Endothelial cell of hepatic sinusoid (primary cell): ENCODE measurements at regions not wholly inside any gene's neighbourhood (a gene's known extent, or its start where the extent isn't known, plus 50 kb on each side); places are given as distances from the start of the nearest gene placed in this dataset.
"Not testable (repeated sequence)": the region's sequence is repeated elsewhere in the genome, so short reads cannot be mapped to it uniquely, and the experiment has no call there.

ENCODE experiments used
- in situ Hi-C: cut with HindIII; loops from 2 replicates; pipeline ENCODE4 v1.10.0; 2017; ENCODE audit warnings: low sequenced_read_pairs

DNA sequence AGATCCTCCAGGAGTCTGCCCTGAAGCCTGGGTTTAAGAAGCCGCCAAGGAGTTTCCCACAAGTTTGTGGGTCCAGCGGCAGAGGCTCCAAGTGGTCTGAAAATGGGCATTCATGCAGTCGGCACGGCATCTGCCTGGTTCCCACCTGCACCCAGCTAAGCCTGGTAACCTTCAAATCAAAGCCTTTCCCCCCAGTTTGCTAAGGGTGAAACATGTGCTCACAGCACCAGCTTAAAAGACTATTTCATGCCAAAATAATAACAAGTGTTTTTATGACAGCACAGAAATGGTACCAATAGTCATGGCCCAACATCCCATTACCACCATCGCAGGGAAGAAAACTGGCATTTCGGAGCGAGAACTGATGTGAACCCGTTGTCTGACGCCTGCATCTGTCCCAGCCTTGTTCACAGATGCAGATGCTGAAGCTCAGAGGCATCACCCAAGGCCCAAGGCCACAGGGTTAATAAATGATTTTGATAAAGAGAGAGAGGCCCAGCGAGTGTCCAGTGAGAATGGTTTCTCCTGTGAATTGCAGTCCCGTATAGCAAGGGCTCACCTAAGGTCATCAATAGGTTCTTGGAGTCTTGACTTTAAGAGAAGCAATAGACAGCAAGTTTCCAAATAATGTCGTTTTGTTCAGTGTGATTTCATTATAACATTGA is 188.0 kb upstream of the TPM1 start:
- in situ Hi-C loops: no loop called here

DNA sequence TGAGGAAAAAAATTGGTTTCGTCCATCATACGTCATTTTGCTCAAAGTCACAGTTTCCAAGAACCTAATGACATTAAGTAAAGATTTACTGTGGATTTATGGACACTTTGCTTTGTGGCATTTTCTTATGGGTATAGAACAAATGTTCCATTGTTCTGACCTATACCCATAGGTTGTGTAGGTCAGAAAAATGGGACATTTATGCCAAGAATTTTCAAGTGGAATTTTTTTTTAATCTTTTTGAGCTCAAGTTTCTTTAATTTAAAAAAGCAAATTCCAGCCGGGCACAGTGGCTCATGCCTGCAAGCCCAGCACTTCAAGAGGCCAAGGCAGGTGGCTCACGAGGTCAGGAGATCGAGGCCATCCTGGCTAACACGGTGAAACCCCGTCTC is 187.5 kb upstream of the TPM1 start:
- in situ Hi-C loops: no loop called here

DNA sequence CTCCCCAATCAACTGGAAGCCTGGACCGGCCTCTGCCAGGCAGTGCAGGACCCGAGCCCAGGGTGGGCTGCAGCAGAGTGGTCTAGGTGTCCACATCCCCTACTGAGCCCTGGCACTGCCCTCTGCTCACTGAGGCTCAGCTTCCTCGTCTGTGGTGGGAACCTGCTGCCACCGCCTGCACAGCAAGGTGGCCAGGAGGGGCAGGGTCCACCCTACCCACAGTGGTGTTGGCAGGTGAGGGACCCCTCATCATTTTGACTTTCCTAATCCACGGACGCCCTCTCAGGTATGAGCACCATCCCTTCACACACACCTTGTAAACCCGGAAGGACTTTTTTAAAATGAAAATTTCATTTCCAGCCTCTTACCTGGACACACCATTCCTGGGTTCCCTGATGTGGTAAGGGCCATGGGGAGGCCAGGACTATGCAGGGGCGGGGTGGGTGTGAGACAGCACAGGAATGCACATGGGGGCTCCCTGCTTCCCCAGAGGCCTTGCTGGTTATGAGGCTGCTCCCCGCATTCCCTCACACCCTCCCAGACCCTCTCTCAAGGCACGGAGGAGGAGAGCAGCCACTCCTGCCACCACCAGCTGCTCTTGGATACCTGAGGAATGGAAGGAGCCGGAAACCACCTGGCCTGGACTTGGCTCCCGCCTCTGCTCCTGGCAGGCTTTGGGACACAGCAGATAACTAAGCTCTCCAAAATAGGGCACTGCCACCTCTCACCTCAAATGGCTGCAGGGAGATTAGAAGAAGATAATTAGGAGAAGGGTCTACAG is 185.9 kb upstream of the TPM1 start:
- in situ Hi-C loops: no loop called here

DNA sequence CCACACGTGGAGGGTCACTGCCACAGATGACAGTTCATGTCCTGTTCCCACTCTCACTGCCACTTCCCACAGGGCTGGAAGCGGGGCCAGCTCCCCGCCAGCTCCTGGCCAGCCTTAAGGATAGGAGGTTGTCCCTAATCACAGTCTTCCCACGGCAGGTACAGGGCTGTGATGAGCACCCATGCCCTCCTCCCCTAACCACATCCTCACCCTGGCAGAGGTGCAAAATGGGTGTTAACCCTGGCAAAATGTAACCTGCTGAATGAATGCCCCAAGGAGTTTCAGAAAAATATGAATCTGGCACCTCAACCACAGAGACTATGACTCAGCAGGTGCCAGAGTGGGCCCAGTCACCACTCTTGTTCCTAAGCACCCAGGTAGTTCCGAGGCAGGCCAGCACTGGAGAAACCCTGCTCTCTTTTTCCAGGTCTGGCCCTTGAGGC is 185.1 kb upstream of the TPM1 start:
- in situ Hi-C loops: no loop called here

DNA sequence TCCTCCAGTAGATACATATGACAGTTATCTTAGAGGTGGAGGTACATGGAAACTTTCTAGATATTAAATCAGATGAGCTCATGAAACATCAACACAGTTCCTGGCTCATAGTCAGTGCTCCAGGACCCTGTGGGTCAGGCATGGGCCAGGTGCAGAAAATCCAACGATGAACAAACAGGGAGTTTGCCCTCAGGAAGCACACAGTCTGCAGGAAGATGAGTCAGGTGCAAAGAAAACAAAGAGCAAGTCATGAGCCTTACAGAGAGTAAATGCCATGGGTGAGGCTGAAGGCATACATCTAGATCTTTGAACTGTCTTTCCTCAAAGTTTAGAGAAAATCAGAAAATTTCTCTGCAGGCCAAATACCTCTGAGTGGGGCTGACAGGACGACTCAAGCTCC is 184.2 kb upstream of the TPM1 start:
- in situ Hi-C loops: no loop called here

DNA sequence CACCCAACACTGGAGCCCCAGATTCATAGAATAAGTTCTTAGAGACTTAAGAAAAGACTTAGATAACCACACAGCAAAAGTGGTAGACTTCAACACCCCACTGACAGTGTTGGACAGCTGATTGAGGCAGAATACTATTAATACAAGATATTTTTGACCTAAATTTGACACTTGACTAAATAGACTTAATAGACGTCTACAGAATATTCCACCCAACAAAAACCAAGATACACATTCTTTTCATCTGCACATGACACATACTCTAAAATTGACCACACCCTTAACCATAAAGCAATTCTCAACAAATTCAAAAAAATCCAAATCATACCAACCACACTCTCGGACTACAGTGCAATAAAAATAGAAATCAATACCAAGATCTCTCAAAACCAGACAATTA is 179.8 kb upstream of the TPM1 start:
- in situ Hi-C loops: no loop called here

DNA sequence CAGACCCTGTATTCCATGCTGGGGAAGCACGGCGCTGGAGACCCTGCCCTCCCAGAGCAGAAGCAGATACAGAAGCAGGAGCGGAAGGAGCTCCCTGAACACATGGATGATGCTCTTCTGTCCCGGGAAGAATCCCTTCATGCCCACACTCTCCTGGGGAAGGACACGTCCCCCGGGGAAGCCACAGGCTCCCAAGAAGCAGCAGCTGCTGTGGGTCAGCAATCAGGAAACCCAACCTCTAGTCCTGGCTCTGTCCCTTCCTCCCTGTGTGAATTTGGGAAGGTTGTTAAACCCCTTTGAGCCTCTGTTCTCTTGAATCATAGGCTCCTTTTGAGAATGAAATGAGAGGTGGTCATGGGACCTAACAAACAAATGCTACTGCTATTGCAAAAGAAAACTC is 176.2 kb upstream of the TPM1 start:
- in situ Hi-C loops: no loop called here

DNA sequence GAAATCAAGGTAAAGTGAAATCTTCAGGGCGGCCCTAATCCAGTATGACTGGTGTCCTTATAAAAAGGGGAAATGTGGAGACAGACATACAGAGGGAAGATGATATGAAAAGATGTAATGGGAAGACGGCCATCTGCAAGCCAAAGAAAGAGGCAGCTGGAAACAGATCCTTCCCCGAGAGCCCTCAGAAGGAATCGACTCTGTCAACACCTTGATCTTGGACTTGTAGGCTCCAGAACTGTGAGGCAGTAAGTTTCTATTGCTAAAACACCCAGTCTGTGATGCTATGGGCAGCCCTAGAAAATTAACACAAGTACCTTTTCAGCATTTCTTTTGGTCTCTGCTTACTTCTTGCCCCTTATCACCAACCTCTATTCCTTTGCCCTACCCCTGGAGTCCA is 174.7 kb upstream of the TPM1 start:
- in situ Hi-C loops: no loop called here

DNA sequence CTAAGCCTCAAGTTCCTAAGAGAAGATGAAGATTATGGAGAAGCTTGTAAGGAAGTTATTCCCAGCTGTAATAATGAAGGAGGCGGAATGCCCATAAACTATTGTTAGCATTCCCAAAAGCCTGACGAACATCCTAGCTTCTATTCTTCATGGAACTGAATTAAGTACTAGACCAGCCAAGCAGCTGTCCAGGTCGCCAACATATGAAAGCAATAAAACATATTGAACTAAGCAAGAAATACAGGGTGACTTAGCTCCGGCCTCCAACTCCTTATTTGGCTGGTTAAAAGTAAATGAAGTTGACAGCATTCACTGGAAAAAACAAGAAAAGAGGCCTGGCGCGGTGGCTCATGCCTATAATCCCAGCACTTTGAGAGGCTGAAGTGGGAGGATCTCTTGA is 174.0 kb upstream of the TPM1 start:
- in situ Hi-C loops: no loop called here

DNA sequence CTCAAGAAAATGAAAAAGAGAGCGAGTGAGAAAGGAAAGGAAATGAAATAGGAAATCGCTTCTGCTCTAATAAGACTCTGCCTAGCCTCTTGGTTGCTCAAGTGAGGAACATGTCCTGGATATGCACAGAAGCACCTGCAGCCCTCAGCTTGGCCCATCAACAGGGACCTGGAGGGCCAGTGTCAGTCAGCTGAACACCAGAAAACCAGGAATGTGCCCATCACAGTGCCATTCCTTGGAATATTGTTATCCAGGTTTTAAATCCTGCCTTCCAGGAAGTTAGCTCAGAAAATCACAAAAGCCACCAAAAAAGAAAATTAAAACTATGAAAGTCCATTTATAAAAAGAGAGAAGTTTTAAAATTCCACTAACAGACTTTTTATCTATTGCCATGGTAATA is 173.4 kb upstream of the TPM1 start:
- in situ Hi-C loops: no loop called here

DNA sequence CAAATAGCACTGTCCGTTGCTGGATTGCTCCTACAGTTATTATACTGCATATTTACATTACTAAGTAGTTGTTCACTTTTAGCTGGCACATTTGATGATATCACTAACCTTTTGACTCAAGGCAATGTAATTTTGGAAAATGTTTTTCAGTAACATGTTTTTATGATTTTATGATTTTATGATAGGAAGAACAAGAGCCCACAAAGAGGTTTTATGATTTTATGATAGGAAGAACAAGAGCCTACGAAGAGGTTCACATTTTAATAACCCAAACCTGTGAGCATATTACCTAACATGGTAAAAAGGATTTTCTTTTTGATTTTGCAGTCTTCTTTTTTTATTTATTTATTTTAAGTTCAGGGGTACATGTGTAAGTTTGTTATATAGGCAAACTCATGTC is 172.3 kb upstream of the TPM1 start:
- in situ Hi-C loops: no loop called here

DNA sequence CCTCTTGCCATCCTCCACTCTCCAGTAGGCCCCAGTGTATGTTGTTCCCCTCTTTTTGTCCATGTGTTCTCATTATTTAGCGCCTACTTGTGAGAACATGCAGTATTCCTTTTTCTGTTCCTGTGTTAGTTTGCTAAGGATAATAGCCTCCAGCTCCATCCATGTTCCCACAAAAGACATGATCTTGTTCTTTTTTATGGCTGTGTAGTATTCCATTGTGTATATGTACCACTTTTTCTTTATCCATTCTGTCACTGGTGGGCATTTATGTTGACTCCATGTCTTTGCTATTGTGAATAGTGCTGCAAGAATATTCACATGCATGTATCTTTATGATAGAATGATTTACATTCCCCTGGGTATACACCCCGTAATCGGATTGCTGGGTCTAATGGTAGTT is 171.8 kb upstream of the TPM1 start:
- in situ Hi-C loops: not testable (repeated sequence)

DNA sequence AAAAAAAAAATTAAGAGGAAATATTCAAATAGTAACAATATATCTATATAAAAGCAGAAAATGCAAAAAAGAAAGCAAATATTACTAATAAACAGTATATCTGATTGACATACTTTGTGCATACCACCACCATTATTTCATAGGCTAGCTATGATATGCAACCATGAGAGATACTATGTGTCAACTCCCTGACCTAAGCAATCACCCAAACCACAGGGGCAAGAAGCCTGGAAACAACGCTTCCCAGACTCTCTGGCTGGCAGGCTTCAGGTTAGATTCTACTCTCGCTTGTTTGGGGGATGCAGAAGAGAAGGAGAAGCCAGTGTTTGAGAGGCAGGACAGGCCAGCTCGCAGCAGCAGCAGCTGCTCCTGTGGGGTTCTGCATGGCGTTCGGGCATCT is 169.3 kb upstream of the TPM1 start:
- in situ Hi-C loops: no loop called here

DNA sequence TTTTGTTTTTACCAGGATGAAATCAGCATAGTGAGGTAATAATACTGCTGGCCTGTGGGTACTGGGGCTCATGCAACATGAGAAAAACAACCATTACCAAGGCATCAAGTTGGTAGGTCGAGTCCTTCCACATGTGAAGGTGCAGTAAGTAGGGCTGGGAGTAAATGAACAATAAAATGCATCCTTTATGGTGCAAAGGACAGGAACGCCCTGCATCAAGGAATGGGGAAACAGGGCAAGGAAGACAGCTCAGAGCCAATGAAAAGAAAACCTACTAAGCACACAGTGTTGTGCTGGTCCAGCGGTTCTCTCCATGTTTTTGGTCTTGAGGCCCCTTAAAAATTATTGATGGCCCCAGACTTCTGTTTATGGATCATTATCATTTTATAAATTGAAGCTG is 168.5 kb upstream of the TPM1 start:
- in situ Hi-C loops: no loop called here

DNA sequence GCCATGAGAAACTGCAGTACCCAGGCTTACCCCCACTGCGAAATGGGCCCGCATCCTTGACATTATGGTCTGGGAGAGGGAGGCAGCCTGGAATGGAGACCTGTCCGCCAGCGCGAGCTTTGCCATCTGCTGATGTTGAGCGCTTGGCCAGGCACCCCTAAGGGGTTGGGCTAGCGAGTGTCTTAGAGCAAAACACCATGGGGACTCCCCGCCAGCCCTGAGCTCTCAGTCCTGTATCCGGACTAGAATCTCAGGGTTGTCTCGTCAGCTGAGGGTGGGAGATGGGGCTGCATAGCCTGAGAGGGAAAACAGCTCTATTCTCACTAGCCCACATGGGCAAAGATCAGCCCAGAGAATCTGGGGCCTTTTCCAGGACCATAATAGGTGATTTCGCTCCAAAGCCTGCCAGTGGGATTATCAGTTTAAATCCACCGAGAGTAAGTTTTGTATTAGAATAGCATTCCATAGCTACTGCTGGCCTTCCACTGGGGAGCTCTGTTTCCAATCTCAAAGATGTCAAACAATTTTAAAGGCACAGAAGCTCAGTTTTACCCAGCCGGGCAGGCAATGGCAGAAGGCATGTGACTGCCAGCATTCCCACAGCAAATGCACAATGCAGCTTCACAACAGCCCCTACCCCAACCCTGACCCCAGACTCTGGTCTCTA is 167.5 kb upstream of the TPM1 start:
- in situ Hi-C loops: no loop called here

DNA sequence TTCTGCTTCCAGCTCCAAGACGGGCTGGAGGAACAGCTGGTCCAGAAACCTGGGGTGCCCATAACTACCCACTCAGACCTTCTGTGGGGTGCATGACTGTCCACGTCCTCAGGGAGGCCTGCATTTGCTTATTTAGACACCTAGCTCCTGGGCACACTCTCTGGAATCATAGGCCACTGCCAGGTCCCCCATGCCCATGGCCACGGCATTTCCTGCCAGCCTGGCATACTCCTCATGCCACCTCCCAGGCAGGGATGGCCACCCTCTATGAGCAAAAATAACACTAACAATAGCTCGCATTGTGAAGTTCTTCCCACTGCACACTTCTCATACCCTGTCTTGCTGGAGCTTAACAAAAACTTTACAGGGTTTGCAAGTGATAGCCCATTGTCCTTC is 166.9 kb upstream of the TPM1 start:
- in situ Hi-C loops: no loop called here

DNA sequence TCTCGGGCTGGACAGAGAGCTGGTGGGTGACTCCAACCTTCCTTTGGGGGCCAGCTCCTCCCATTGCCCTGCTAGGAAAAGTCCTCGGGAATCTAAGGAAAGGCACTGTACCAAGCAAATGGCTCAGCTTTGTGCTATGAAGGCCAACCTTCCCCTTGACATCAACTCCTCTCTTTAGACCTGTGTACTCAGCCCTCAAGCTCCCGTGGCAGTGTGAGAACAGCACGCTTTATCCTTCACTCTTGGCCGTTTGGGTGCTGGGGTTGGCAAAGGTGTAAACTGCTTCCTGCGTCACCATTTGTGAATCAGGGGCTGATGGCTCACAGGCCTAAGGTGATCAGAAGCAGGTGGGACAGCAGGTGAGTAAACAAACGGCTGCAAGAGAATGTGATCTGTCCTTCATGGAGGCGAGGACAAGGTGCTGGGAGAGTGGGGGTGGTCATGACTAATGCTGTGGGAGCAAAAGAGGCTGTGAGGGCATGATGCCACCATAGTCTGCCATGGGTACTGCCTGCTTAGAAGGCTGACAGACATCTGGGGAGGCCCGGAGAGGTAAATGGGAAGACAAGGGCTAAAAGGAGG is 165.2 kb upstream of the TPM1 start:
- in situ Hi-C loops: no loop called here

DNA sequence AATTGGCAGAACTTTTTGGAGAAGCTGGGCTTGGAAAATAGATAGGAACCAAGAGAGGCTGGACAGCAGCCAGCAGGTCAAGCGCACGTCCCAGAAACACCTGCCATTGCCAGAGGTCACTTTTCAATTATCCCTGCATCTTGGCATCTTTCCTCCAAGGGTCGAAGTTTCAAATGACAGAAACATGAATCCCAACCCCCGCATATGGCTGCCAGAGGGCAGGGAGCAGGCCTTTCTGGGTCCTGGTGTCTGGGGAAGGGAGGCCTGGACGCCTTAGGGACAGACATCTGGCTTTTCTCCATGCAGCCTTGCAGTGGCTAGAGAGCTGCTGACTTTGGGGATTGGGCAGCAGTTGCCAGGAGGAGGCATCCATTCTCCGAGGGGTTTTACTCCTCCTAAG is 164.5 kb upstream of the TPM1 start:
- in situ Hi-C loops: no loop called here

DNA sequence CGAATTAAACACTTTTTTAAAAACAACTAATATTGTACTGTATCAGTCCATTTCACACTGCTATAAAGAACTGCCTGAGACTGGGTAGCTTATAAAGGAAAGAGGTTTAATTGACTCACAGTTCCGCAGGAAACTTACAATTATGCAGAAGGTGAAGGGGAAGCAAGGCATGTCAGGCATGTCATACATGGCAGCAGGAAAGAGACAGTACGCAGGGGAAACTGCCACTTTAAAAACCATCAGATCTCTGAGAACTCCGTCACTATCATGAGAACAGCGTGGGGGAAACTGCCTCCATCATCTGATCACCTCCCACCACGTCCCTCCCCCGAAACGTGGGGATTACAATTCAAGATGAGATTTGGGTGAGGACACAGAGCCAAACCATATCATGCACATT is 162.8 kb upstream of the TPM1 start:
- in situ Hi-C loops: loop anchor here (5.0 to 10.0 kb wide), 4 partner anchors 47 to 165 kb away; partner anchors contain the start of gene TPM1

DNA sequence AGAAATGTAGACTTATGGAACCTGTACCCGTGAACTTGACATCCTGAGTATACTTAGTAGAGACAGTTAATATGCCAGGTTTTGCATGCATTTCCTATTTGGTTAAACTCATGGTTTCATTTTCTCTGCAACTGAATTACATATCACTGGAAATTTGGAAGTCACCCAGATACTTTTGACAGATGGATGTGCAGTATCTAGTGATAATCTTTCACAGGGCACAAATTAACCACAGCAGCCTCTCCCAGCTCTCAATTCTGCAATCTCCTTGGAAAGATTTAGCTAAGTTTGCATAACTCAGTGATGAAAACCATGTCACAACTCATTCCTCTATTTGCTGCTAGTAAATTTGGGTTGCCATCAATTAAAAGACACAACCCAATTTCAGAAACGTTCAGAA is 162.3 kb upstream of the TPM1 start:
- in situ Hi-C loops: loop anchor here (5.0 to 10.0 kb wide), 4 partner anchors 48 to 165 kb away; partner anchors contain the start of gene TPM1

DNA sequence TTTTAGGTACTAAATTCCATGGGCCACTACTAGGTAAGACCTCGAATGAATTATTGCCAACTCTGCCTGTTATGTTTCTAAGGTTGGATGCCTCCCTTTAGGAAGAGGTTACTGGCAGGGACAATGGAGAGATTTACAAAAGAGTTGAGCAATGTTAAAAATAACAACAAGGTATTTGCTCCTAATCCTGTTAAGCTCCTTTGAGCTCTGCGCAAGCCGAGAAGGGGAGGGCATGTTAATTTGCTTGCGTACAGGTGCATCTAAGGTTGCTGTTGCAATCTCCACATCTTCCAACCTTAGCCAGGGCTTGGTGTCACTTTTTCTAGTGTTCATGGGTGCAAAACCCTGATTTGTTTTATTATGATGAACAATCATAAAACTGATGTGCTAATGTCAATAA is 161.5 kb upstream of the TPM1 start:
- in situ Hi-C loops: loop anchor here (5.0 to 10.0 kb wide), 4 partner anchors 49 to 164 kb away; partner anchors contain the start of gene TPM1
